DMS153 (cell line): ENCODE measurements at regions not wholly inside any gene's neighbourhood (a gene's known extent, or its start where the extent isn't known, plus 50 kb on each side); places are given as distances from the start of the nearest gene placed in this dataset.
"Not testable (repeated sequence)": the region's sequence is repeated elsewhere in the genome, so short reads cannot be mapped to it uniquely, and the experiment has no call there.

Experiments
- DNase-seq: peaks from one replicate; lab custom pipeline; 2025; lab: John Stamatoyannopoulos, UW

DNA sequence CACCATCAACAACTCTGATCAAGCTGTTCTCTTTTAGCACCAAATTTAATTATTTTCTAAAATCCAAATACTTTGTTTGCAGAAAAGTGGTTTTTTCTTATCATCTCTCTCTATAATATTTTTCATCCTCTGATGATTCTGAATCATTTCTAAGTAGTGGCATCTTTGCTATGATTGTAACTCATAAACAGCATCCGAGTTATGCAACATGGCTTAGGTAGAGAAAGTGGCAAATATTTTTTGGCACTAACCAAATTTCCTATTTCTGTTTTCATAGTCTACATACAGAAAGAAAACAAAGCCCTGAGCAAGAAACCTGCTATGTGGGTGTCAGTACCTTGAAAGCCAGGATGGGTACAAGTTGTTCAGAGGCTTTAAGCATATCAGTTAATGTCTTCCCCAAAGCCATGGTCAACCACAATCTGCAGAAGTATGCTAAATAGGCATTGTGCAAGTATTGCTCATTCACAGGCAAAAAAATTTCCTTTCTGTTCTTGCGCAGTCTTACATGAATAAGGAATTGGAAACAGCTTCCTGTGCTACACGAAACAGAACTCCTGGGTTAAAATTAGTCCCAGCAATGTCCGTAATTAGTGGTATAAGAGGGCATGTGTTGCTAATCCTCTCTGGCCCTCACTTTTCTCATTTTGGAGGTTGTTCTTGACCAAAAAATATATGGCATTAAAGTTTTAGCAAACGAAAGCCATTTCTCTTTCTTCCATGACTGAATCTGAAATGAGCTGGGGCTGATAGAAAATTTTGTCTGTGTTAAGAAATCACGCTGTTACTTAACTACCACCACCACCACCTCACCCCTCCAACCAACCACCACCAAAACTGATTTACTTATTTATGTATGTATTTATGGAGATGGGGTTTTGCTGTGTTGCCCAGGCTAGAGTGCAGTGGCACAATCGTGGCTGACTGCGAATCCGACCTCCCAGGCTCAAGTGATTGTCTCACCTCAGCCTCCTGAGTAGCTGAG is 325.6 kb upstream of the MAGI2 start:
- no peak for DNase-seq

DNA sequence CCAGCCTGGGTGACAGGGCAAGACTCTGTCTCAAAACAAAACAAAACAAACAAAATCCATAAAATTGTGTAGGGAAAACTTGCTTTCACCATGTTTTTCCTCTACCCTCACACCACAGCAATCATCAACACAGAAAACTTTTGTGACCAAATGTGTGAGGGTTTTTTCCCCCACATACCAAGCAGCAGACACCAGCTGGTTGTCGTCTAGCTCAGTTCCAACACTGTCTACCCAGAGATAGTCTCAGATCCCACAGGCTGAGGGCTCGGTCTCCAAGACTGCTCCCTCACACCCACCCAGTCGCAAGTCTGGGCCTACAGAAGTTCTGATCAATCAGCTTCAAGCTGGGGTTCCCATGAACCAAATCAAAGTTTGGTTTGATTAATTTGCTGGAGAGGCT is 322.4 kb upstream of the MAGI2 start:
- no peak for DNase-seq

DNA sequence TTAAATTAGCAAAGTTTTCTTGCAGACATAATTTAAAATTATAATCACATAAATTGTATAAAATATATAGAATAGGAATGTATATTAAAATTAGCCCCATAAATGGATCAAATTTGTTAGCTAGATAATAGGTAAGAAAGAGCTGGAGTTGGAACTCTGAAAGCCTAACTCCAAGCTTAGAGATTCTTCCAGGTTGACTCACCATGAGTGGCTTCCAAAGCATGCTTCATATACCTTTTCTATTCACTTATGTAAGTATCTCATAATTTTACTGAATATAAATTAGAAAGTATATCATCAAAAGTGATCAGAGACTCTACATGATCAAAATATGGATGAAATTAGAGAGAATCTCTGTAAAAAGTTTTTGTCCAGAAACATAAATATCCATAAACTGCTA is 320.7 kb upstream of the MAGI2 start:
- no peak for DNase-seq

DNA sequence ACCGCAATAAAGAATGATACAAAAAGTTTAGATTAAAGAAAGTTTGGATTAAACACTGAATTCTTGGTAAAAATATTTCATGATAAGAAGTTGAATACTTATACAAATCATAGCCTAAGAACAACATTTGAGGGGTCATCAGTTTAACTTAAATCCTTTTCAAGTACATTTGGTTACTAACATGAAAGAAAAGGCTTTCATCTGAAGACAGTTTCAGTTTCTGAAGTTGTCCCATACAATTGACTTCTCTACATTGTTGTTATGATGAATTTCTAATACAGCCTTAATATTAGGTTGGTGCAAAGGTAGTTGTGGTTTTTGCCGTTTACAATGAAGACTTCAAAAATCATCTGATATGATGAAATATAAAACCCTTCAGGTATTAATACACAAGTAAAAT is 317.5 kb upstream of the MAGI2 start:
- no peak for DNase-seq

DNA sequence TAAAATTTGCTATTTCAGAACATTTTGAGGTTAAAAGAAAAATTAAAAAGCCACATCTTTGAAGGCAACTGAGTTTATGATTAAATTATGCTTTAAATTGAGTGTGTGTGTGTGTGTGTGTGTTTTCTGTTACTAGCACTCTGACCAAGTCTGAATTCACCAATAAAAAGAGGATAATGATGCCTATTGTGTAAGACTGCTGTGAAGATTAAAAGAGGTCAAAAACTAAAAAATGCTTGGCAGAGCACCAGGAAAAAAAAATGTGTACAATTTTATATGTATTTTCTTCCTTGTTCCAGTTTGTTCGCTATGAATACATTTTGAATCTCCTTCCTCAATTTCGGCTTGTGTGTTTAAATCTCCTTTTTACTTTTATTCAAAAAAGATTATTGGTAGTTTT is 316.6 kb upstream of the MAGI2 start:
- no peak for DNase-seq

DNA sequence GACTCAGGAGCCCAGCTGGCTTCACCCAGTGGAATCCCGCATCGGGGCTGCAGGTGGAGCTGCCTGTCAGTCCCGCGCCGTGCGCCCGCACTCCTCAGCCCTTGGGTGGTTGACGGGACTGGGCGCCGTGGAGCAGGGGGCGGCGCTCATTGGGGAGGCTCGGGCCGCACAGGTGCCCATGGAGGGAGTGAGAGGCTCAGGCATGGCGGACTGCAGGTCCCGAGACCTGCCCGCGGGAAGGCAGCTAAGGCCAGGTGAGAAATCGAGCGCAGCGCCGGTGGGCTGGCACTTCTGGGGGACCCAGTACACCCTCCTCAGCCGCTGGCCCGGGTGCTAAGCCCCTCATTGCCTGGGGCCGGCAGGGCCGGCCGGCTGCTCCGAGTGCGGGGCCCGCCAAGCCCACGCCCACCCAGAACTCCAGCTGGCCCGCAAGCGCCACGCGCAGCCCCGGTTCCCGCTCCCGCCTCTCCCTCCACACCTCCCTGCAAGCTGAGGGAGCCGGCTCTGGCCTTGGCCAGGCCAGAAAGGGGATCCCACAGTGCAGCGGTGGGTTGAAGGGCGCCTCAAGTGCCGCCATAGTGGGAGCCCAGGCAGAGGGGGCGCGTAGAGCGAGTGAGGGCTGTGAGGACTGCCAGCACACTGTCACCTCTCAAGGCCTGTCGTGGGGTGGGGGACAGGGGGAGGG is 314.6 kb upstream of the MAGI2 start:
- DNase-seq: not testable (repeated sequence)

DNA sequence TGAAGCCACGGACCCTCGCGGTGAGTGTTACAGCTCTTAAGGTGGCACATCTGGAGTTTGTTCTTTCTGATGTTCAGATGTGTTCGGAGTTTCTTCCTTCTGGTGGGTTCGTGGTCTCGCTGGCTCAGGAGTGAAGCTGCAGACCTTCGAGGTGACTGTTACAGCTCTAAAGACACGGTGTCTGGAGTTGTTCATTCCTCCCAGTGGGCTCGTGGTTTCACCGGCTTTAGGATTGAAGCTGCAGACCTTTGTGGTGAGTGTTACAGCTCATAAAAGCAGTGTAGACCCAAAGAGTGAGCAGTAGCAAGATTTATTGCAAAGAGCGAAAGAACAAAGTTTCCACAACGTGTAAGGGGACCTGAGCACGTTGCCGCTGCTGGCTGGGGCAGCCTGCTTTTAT is 313.7 kb upstream of the MAGI2 start:
- not testable (repeated sequence) for DNase-seq

DNA sequence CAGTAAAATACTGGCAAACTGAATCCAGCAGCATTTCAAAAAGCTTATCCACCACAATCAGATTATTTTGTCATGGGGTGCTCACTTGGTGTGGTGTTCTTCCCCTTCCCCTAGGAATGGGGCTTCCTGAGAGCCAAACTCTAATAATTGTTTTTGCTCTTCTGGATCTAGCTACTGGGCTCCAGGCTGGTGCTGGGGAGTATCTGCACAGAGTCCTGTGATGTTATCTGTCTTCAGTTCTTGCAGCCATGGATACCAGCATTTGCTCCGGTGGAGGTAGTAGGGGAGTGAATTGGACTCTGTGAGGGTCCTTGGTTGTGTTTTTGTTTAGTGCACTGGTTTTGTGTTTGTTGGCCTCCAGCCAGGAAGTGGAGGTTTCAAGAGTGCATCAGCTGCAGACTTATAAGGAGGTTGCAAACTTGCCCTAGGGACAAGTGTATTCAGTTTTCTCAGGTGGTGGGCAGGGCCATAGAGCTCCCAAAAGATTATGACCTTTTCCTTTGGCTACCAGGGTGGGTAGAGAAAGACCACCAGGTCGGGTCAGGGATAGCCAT is 308.5 kb upstream of the MAGI2 start:
- DNase-seq: no peak

DNA sequence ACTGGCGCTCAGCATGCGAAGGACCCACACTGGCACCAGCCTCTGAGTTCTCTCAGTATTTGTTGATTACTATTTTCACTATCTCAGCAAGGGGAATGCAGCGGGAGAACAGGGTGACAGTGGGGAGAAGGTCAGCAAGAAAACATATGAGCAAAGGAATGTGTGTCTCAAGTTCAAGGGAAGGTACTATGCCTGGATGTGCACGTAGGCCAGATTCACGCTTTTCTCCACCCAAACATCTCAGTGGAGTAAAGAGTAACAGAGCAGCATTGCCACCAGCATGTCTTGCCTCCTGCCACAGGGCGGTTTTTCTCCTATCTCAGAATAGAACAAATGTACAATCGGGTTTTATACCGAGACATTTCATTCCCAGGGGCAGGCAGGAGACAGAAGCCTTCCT is 297.5 kb upstream of the MAGI2 start:
- DNase-seq: not testable (repeated sequence)

DNA sequence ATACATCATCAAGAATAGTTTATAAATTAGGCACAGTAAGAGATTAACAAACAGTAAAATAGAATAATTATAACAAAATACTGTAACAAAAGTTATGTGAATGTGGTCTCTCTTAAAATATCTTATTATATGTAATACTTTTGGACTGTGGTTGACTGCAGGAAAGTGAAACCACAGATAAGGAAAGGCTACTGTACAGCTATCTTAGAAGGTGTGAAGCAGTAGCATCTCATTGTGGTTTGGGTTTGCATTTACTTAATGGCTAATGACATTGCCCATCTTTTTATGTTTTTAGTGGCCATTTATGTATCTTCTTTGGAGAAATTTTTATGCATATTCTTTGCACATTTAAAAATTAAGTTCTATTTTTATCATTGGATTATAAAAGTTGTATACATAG is 296.4 kb upstream of the MAGI2 start:
- DNase-seq: no peak

DNA sequence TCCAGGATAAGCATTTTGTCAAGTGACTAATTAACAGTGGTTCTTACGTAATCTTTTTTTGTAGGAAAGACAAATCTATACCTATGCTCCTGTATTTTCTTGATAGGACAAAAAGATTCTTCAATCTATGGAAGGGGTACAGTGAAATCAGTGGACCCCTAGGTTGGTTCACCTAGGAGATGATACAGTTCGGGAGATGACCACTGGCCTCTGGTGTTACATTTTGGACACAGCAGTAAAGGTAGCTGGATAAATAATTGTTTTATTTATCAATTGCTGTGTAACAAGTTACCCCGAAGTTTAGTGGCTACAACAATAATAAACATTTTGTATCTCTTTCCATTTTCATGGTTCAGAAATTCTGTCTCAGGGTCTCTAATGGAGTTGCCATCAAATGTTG is 288.2 kb upstream of the MAGI2 start:
- no peak for DNase-seq

DNA sequence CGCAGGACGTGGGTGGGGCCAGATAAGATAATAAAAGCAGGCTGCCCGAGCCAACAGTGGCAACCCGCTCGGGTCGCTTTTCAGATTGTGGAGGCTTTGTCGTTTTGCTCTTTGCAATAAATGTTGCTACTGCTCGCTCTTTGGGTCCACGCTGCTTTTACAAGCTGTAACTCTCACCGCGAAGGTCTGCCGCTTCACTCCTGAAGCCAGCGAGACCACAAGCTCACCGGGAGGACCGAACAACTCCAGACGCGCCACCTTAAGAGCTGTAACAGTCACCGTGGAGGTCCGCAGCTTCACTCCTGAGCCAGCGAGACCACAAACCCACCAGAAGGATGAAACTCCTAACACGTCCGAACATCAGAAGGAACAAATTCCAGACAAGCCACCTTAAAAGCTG is 286.6 kb upstream of the MAGI2 start:
- DNase-seq: no peak

DNA sequence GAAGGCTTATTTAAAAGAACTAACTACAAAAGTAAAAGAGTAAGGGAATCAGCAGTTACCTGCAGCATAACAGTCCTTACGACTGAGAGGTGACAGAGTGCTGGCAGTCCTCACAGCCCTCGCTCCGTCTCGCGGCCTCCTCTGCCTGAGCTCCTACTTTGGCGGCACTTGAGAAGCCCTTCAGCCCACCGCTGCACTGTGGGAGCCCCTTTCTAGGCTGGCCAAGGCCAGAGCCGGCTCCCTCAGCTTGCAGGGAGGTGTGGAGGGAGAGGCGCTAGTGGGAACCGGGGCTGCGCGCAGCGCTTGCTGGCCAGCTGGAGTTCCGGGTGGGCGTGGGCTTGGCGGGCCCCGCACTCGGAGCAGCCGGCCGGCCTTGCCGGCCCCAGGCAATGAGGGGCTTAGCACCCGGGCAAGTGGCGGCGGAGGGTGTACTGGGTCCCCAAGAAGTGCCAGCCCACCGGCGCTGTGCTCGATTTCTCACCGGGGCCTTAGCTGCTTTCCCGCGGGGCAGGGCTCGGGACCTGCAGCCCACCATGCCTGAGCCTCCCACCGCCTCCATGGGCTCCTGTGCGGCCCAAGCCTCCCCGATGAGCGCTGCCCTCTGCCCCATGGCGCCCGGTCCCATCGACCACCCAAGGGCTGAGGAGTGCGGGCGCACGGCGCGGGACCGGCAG is 285.7 kb upstream of the MAGI2 start:
- DNase-seq: not testable (repeated sequence)

DNA sequence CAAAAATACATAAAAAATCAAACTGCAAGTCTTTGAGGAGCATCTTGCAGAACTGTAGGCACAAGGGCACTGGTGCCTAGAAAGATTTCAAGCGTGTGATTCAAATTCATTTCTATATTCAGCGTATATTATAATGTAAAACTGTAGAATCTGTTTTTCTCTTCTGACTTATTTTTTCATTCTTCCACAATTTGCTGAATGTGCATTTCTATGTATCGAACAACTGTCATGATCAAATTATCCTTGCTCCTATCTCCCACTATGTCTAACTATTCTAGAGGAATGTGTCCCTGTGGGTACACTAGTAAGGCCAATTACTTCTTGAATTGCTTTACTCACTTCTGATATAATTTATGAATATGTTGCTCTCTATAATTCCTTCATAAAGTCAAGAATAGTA is 283.0 kb upstream of the MAGI2 start:
- DNase-seq: no peak

DNA sequence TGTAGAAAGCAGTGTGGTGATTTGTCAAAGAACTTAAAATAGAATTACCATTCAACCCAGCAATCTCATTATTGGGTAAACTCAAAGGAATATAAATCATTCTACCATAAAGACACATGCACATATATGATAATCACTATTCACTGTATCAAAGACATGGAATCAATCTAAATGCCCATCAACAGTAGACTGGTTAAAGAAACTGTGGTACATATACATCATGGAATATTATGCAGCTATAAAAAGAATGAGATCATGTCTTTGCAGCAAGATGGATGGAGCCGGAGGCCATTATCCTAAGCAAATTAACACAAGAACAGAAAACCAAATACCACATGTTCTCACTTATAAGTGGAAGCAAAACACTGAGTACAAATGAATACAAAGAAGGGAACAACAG is 281.5 kb upstream of the MAGI2 start:
- no peak for DNase-seq

DNA sequence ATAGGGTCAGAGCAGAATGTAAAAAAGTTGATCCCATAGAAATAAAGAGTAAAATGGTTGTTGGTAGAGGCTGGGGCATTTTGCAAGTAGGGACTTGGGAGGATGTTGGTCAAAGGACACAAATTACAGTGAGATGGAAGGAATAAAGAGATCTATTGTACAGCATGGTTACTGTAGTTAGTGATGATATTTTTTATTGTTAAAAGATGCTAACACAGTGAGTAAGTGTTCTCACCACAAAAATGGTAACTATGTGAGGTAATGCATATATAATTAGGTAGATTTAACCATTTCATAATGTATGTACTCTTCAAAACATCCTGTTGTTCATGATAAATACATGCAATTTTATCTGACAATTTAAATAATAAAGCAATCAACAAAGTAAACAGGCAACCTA is 280.7 kb upstream of the MAGI2 start:
- no peak for DNase-seq

DNA sequence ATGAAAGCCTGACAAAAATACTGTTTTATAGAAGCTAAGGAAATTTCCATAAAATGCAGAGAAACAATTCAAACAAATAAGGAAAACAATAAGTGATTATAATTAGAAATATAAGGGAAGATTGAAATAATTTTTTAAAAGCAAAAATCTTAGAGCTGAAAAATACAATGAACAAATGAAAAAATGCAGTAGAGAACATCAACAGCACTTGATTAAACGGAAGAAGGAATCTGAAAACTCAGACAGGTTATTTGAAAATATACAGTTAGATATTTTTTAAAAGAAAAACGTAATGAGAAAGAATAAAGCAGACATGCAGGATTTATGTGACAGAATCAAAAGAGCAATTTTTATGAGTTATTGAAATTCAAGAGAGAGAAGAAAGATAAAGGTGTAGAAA is 279.1 kb upstream of the MAGI2 start:
- no peak for DNase-seq

DNA sequence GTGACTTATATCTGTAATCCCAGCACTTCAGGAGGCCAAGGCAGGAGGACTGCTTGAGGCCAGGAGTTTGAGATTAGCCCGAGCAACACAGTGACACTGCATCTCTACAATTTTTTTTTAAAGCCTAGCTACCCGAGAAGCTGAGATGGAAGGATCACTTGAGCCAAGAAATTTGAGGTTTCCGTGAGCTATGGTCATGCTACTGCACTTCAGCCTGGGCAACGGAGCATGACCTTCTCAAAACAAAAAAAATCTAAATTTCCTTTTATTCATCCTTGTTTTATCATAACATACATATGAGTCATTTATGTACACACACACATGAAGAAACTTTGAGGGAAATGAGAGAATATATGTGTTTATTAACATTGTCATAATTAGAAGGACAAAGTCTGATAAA is 277.5 kb upstream of the MAGI2 start:
- no peak for DNase-seq

DNA sequence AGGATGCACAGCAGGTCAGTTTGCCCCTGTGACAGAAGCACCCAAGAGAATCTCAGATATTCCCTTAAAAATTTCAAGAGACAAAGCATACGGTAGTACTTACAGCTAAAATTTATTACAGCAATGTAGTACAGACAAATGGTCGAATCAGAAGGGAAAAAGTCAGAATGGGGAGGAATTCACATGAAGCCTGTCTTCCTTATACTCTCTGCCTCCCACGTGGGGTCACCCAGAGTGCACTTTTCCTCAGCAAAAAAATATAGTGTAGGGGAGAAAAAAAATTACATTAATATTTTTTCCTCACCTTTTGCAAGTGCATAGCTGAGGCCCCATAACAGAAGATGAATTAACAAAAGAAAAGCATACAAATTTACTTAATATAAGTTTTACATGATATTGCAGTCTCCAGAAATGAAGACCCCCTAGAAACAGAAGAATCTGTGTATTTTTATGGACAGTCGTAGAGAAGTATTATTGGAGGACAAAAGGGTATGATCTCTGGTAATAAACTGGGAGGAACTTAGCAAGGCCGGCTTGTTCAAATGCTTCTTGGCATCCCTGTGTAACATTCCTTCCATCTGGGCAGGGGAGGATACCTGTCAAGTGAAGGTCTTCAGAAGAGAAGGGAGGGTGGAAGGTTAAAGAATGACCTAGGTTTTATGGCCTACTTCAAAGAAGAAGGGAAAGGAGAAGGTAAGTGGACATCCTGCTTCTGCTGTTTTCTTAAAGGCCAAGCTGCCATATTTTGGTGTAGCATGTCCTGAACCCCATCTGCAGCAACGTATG is 270.6 kb upstream of the MAGI2 start:
- no peak for DNase-seq

DNA sequence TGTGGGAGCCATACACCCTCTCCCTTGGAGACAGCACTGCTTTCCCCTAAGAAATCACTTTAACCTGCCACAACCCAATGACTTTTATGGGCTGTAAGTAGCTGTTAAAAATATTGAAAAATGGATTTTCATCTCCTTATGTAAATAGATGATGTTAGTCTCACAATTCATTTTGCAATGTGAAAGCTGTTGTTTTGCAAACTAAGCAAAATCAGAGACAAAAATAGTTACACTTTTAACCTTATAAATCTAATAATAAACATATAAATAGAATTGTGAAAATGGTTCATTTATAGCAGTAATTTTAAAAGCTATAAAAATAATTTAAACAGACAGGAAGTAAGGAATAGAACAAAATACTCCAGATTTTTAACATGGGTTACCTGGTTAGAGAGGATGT is 268.8 kb upstream of the MAGI2 start:
- DNase-seq: no peak

DNA sequence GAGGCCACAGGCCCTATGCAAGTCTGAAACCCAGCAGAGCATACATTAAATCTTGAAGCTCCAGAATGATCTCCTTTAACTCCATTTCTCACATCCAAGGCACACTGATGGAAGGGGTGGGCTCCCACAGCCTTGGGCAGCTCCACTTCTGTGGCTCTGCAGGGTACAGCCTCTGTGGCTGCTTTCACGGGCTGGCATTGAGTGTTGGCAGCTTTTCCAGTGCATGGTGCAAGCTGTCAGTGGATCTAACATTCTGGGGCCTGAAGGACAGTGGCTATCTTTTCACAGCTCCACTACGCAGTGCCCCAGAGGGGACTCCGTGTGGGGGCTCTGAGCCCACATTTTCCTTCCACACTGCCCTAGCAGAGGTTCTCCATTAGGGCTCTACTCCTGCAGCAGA is 265.7 kb upstream of the MAGI2 start:
- DNase-seq: no peak

DNA sequence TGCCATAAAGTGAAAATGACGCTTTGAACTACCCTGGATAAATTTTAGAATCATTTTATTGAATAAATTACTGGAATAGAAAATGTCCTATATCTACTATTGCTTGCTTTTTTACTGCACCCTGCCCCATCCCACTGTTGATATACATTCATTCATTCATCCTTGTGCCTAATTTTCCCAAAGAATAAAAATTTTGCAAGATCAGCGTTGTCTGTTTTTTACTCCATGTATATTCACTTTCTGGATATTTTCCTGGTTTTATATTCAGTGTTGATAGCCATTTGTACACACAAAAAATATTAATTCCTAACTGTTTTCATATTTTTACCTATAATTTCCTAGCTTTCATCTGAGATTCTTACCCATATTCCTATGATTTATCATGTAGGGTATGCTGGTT is 262.9 kb upstream of the MAGI2 start:
- no peak for DNase-seq
